ENCODE measurements at regions not wholly inside any gene's neighbourhood (a gene's known extent, or its start where the extent isn't known, plus 50 kb on each side); places are given as distances from the start of the nearest gene placed in this dataset.
"Not testable (repeated sequence)": the region's sequence is repeated elsewhere in the genome, so short reads cannot be mapped to it uniquely, and the experiment has no call there.

- Histone ChIP-seq H3K4me3 (no peak overlapping the region), H3K27ac (no peak overlapping the region), H3K27me3 (no peaks in the 10 kb centered on the region), H3K9me3 (no peaks in the 10 kb centered on the region), H3K4me1 (no peaks in the 10 kb centered on the region), H3K36me3 (no peaks in the 10 kb centered on the region)
- no peak for DNase-seq
- WGBS, 2 donors = 65 to 80% methylated on average over 3 of the region's 3 CpGs
- ATAC-seq (ENCODE audit: low FRiP score in 2 of 2) = no peak
- TF ChIP-seq POLR2A (IDR thresholded peaks at IDR 0.05) (no peak), POLR2AphosphoS5 (IDR thresholded peaks at IDR 0.05) (no peak), CTCF (IDR thresholded peaks at IDR 0.05) (no peak), EP300 (IDR thresholded peaks at IDR 0.05) (no peak)
Measured at GRCh38 chr14:66011855-66012254, 474.3 kb upstream of the CCDC196 start.

DNA sequence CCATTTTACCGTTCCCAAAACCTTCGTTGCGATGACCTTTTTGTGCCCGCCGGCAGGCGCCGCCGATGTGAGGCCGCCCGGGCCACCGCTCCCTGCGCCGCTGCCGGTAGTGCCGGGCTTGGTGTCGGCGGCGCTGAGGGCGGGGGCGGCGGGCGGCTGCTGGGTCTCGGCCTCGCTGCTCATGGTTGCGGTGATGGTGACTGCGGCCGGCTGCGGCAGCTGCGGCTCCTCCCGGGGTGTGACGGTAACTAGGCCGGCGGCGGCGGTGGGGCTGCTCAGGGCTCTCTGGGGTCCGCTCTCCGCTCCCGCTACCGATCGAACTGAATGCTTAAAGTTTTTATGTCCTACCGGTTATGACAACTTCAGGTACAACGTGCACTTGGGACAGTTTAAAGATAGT, 472.6 kb upstream of the CCDC196 start:
- 86 to 88% methylated on average over 41 to 42 of the region's 42 CpGs for WGBS, 2 donors
- not testable (repeated sequence) for H3K36me3 ChIP-seq; H3K27me3 ChIP-seq; H3K4me3 ChIP-seq; H3K4me1 ChIP-seq; ATAC-seq (ENCODE audit: low FRiP score in 2 of 2); H3K9me3 ChIP-seq; H3K27ac ChIP-seq
- peak in 1 of 2 donors; percentile 75 for DNase-seq

DNA sequence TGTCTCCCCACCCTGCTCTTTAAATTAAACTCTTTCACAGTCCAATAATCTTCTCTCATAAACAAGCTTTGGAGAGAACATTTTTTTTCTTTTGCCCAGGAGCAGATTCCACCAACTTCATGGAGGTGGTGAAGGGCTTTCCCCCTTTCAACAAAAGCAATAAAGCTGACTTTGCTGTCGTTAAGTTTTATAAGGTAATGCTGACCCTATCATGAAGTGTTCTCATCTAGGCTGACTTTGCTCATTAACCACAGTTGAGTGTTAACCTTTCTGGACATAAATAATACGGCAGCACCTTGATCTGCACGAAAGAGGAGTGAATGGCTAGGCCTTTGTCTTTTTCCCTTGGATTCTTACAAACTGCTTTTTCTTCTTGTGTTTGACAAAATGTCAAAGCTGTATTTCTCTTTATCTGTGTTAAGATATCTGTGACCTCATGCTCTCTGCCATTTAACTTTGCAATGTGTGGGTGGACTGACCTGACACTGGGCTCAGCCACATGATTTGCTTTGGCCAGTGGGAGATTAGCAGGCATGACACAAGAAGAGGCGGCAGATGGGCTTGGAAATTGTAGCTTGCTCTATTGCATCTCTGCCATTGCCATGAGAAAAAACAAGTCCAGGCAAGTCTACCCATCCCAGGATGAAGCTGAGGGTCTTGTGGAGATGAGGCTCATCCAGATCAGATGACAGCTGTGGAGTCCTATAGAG, 470.9 kb upstream of the CCDC196 start:
- Histone ChIP-seq H3K27ac (no peak overlapping the region), H3K27me3 (no peaks in the 10 kb centered on the region), H3K9me3 (no peaks in the 10 kb centered on the region), H3K4me1 (no peaks in the 10 kb centered on the region), H3K4me3 (no peak overlapping the region), H3K36me3 (no peaks in the 10 kb centered on the region)
- WGBS, 2 donors = 56 to 64% methylated on average over 4 of the region's 4 CpGs
- DNase-seq (no peak), ATAC-seq (ENCODE audit: low FRiP score in 2 of 2) (no peak)
- TF ChIP-seq POLR2AphosphoS5 (IDR thresholded peaks at IDR 0.05) = no peak
- no peak for TF ChIP-seq EP300 (IDR thresholded peaks at IDR 0.05)
- TF ChIP-seq CTCF (IDR thresholded peaks at IDR 0.05) = no peak
- no peak for TF ChIP-seq POLR2A (IDR thresholded peaks at IDR 0.05)

DNA sequence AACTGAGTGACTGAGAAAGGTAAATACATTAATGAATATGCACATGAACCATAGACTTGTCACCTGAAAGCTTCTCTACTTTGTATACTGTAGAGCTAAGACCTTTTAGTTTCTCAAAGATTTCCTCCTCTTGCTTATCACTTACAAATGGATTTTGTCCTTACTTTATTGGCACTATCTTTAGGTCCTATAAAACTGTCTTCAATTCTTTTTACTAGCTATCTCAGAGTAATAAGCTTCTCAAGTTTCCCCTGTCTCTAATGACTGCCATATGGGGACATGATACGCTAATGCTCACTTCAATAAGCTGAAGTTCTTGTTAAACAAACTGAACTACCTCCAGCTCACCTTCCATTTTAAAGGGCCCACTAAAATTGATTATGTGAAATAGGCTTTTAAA, 468.2 kb upstream of the CCDC196 start:
- DNase-seq (no peak), ATAC-seq (ENCODE audit: low FRiP score in 2 of 2) (no peak)
- Histone ChIP-seq H3K9me3 (no peaks in the 10 kb centered on the region), H3K36me3 (no peaks in the 10 kb centered on the region), H3K27ac (no peak overlapping the region), H3K4me3 (no peak overlapping the region), H3K27me3 (no peaks in the 10 kb centered on the region), H3K4me1 (no peaks in the 10 kb centered on the region)
- TF ChIP-seq POLR2A (IDR thresholded peaks at IDR 0.05) (no peak), EP300 (IDR thresholded peaks at IDR 0.05) (no peak), CTCF (IDR thresholded peaks at IDR 0.05) (no peak), POLR2AphosphoS5 (IDR thresholded peaks at IDR 0.05) (no peak)
- 96 to 97% methylated on average over 1 of the region's 1 CpG for WGBS, 2 donors

- ATAC-seq (ENCODE audit: low FRiP score in 2 of 2) = no peak
- no peak overlapping the region for H3K4me3 ChIP-seq
- no peaks in the 10 kb centered on the region for H3K36me3 ChIP-seq
- no peaks in the 10 kb centered on the region for H3K9me3 ChIP-seq
- TF ChIP-seq POLR2AphosphoS5 (IDR thresholded peaks at IDR 0.05) (no peak), EP300 (IDR thresholded peaks at IDR 0.05) (no peak), CTCF (IDR thresholded peaks at IDR 0.05) (no peak), POLR2A (IDR thresholded peaks at IDR 0.05) (no peak)
- H3K27ac ChIP-seq = no peak overlapping the region
- no peaks in the 10 kb centered on the region for H3K27me3 ChIP-seq
- WGBS, 2 donors = 78 to 82% methylated on average over 7 to 8 of the region's 8 CpGs
- peak in 1 of 2 donors; percentile 22 for DNase-seq
- no peaks in the 10 kb centered on the region for H3K4me1 ChIP-seq
Measured at GRCh38 chr14:66022526-66022925, 463.6 kb upstream of the CCDC196 start.
